ENCODE measurements at regions not wholly inside any gene's neighbourhood (a gene's known extent, or its start where the extent isn't known, plus 50 kb on each side); places are given as distances from the start of the nearest gene placed in this dataset.

- TF ChIP-seq ZNF609 (CRISPR knock-in tag; IDR thresholded peaks at IDR 0.05; ENCODE audit: borderline replicate concordance) (no peak), MLLT1 (IDR thresholded peaks at IDR 0.05) (no peak), SOX6 (IDR thresholded peaks at IDR 0.05) (no peak), MED1 (CRISPR knock-in tag; IDR thresholded peaks at IDR 0.05; ENCODE audit: borderline replicate concordance) (no peak), NCOR1 (IDR thresholded peaks at IDR 0.05) (no peak), RBM34 (IDR thresholded peaks at IDR 0.05; ENCODE audit: borderline replicate concordance, insufficient read depth, low read length) (no peak), MAZ (CRISPR knock-in tag; conservative IDR thresholded peaks at IDR 0.05 in 1 of 2, IDR thresholded peaks at IDR 0.05 in 1 of 2) (no peak), PHF21A (IDR thresholded peaks at IDR 0.05; ENCODE audit: borderline replicate concordance, low read depth) (no peak), LEF1 (IDR thresholded peaks at IDR 0.05) (no peak), HNRNPLL (IDR thresholded peaks at IDR 0.05; ENCODE audit: low read depth, low read length, poor library complexity, severe bottlenecking) (no peak), ARID4B (CRISPR knock-in tag; IDR thresholded peaks at IDR 0.05) (no peak)
These were observed 84.0 kb upstream of the NR4A3 start (continued) for GRCh38 chr9:99737649-99738048.
